MCF 10A (cell line): ENCODE measurements at regions not wholly inside any gene's neighbourhood (a gene's known extent, or its start where the extent isn't known, plus 50 kb on each side); places are given as distances from the start of the nearest gene placed in this dataset.

ENCODE experiments used
- BruUV-seq: library from RNA; stranded (reverse); fragments of 400-500 nt; replicated peaks from 2 replicates; lab custom pipeline; 2021; lab: Mats Ljungman, UMichigan
- CTCF ChIA-PET: fragments of 300-600 bp; sonication (Branson Sonifier 250); formaldehyde crosslinking; extraction: SDS; loops from one replicate; lab custom pipeline; 2021; ENCODE audit warnings: antibody characterized with exemption, inconsistent platforms; lab: Yijun Ruan, JAX
- POLR2A ChIA-PET: fragments of 300-600, 350-650 bp; sonication (Branson Sonifier 250); formaldehyde crosslinking; extraction: SDS; loops from one replicate; lab custom pipeline; 2020; ENCODE audit warnings: antibody characterized with exemption, inconsistent platforms; lab: Yijun Ruan, JAX
- DNase-seq: peaks from one replicate; pipeline ENCODE4 v3.0.0-alpha.2; 2018; ENCODE audit not compliant: unreplicated experiment
- H3K27ac Mint-ChIP-seq: one replicate; pipeline ENCODE4 v1.8.0; 2022; ENCODE audit warnings: mild to moderate bottlenecking, low read depth, mixed read lengths; ENCODE audit not compliant: unreplicated experiment
- H3K27me3 Mint-ChIP-seq: one replicate; pipeline ENCODE4 v1.8.0; 2022; ENCODE audit warnings: mixed read lengths; ENCODE audit not compliant: insufficient read depth, unreplicated experiment
- H3K36me3 Mint-ChIP-seq: one replicate; pipeline ENCODE4 v1.8.0; 2022; ENCODE audit warnings: mild to moderate bottlenecking, moderate library complexity, mixed read lengths; ENCODE audit not compliant: insufficient read depth, unreplicated experiment
- H3K4me1 Mint-ChIP-seq: one replicate; pipeline ENCODE4 v1.8.0; 2022; ENCODE audit warnings: mixed read lengths; ENCODE audit not compliant: insufficient read depth, unreplicated experiment
- H3K4me3 Mint-ChIP-seq: one replicate; pipeline ENCODE4 v1.8.0; 2022; ENCODE audit warnings: mild to moderate bottlenecking, moderate library complexity, mixed read lengths; ENCODE audit not compliant: unreplicated experiment
- H3K9me3 Mint-ChIP-seq: one replicate; pipeline ENCODE4 v1.8.0; 2022; ENCODE audit warnings: mixed read lengths; ENCODE audit not compliant: unreplicated experiment
- CTCF ChIP-seq: fragments of 200-600 bp; IDR thresholded peaks from one replicate; pipeline ENCODE4 v1.8.0; 2022; ENCODE audit warnings: antibody characterized with exemption, mild to moderate bottlenecking; ENCODE audit not compliant: unreplicated experiment
- intact Hi-C: fragments of 100-400 bp; cut with micrococcal nuclease; formaldehyde crosslinking; loops from 2 replicates; pipeline ENCODE4 v1.14.1; 2022

GRCh38 chr2:13682540-13683272 lies 949.8 kb upstream of the LRATD1 start:
- H3K4me1 Mint-ChIP-seq, result peaks cover 8% of the 10 kb centered on the region
- no peaks in the 10 kb centered on the region for H3K27me3 Mint-ChIP-seq
- ChIA-PET POLR2A (interaction anchor here (1.0 to 1.2 kb wide), 2 partner anchors 29 to 160 kb away, joined by 3 to 6 read pairs; no protein-coding TSS in a partner anchor), CTCF (interaction anchor here (0.6 kb wide), 1 partner anchor 1070 kb away, joined by 3 read pairs; no protein-coding TSS in a partner anchor)
- no TSS peak for BruUV-seq
- H3K27ac Mint-ChIP-seq, result peak overlapping the region; percentile 94
- no peak for TF ChIP-seq CTCF
- DNase-seq, result peak; percentile 68
- peaks cover 7% of the 10 kb centered on the region for H3K9me3 Mint-ChIP-seq
- H3K4me3 Mint-ChIP-seq, result no peak overlapping the region
- intact Hi-C loops, result no loop called here
- H3K36me3 Mint-ChIP-seq, result peaks cover 7% of the 10 kb centered on the region

- Mint-ChIP-seq H3K27ac (no peak overlapping the region), H3K9me3 (peaks cover 7% of the 10 kb centered on the region), H3K27me3 (no peaks in the 10 kb centered on the region), H3K4me3 (no peak overlapping the region), H3K36me3 (peaks cover 7% of the 10 kb centered on the region), H3K4me1 (peaks cover 8% of the 10 kb centered on the region)
- BruUV-seq, result no TSS peak
- no peak for TF ChIP-seq CTCF
- DNase-seq, result no peak
- intact Hi-C loops, result no loop called here
- CTCF ChIA-PET, result no interaction called here
- POLR2A ChIA-PET, result no interaction called here
Measured at GRCh38 chr2:13686262-13686661, 946.3 kb upstream of the LRATD1 start.

- ChIA-PET POLR2A (no interaction called here), CTCF (no interaction called here)
- peaks cover 8% of the 10 kb centered on the region for H3K9me3 Mint-ChIP-seq
- H3K4me3 Mint-ChIP-seq, result no peak overlapping the region
- H3K27ac Mint-ChIP-seq, result no peak overlapping the region
- H3K27me3 Mint-ChIP-seq, result no peaks in the 10 kb centered on the region
- H3K36me3 Mint-ChIP-seq, result no peaks in the 10 kb centered on the region
- BruUV-seq, result no TSS peak
- intact Hi-C loops, result no loop called here
- H3K4me1 Mint-ChIP-seq, result no peaks in the 10 kb centered on the region
- no peak for TF ChIP-seq CTCF
- no peak for DNase-seq
Measured at GRCh38 chr2:13694673-13695072, 937.8 kb upstream of the LRATD1 start.

GRCh38 chr2:13696601-13697000 lies 935.9 kb upstream of the LRATD1 start:
- H3K36me3 Mint-ChIP-seq, result no peaks in the 10 kb centered on the region
- ChIA-PET CTCF (no interaction called here), POLR2A (no interaction called here)
- BruUV-seq, result no TSS peak
- no peak for DNase-seq
- H3K4me3 Mint-ChIP-seq, result no peak overlapping the region
- no peaks in the 10 kb centered on the region for H3K27me3 Mint-ChIP-seq
- peaks cover 8% of the 10 kb centered on the region for H3K9me3 Mint-ChIP-seq
- TF ChIP-seq CTCF, result no peak
- intact Hi-C loops, result no loop called here
- no peaks in the 10 kb centered on the region for H3K4me1 Mint-ChIP-seq
- no peak overlapping the region for H3K27ac Mint-ChIP-seq
